H1 (cell line): ENCODE measurements at regions not wholly inside any gene's neighbourhood (a gene's known extent, or its start where the extent isn't known, plus 50 kb on each side); places are given as distances from the start of the nearest gene placed in this dataset.

Source experiments
- CTCF ChIA-PET: fragments of 300-600 bp; sonication (Branson Sonifier 250); formaldehyde crosslinking; loops from one replicate; lab custom pipeline; 2021; ENCODE audit not compliant: partially characterized antibody; lab: Charles Lee
- POLR2A ChIA-PET: fragments of 300-600 bp; sonication (Branson Sonifier 250); formaldehyde crosslinking; loops from one replicate; lab custom pipeline; 2021; ENCODE audit warnings: inconsistent platforms; ENCODE audit not compliant: partially characterized antibody; lab: Charles Lee
- DNase-seq, 2 experiments: peaks; one replicate each; pipeline versions ENCODE4 v3.0.0 to v3.0.0-alpha.2; 2010 to 2022; ENCODE audit warnings: low spot score in 2 of 2, low read depth in 1 of 2, mixed read lengths in 1 of 2
- FAIRE-seq: peaks from 2 replicates; lab custom pipeline; 2011; peaks lifted over from hg19 to GRCh38; lab: Jason Lieb, UNC
- H2AFZ ChIP-seq: 2 replicates; pipeline ENCODE4 v1.8.1; 2012; ENCODE audit warnings: low read length, inconsistent platforms
- H2AK5ac ChIP-seq: 2 replicates; pipeline ENCODE4 v1.6.1; 2013; ENCODE audit warnings: low read depth, low read length
- H2BK120ac ChIP-seq: replicated peaks from 2 replicates; pipeline ENCODE3; 2013; ENCODE audit warnings: low read depth, low read length, inconsistent platforms
- H2BK12ac ChIP-seq: 2 replicates; pipeline ENCODE4 v1.6.1; 2013; ENCODE audit warnings: low read depth, low read length
- H2BK15ac ChIP-seq: 2 replicates; pipeline ENCODE4 v1.6.1; 2013; ENCODE audit warnings: low read length
- H2BK20ac ChIP-seq: 2 replicates; pipeline ENCODE4 v1.6.1; 2013; ENCODE audit warnings: low read length
- H2BK5ac ChIP-seq: 2 replicates; pipeline ENCODE4 v1.6.1; 2013; ENCODE audit warnings: low read depth, low read length
- H3K14ac ChIP-seq: 2 replicates; pipeline ENCODE4 v1.6.1; 2013; ENCODE audit warnings: inconsistent platforms; ENCODE audit not compliant: insufficient read length
- H3K18ac ChIP-seq: 2 replicates; pipeline ENCODE4 v1.6.1; 2013; ENCODE audit warnings: low read length; ENCODE audit errors: extremely low read depth
- H3K23ac ChIP-seq: 2 replicates; pipeline ENCODE4 v1.6.1; 2013; ENCODE audit warnings: inconsistent platforms; ENCODE audit not compliant: insufficient read length
- H3K23me2 ChIP-seq: 2 replicates; pipeline ENCODE4 v1.6.1; 2013; ENCODE audit warnings: low read depth, low read length
- H3K27ac ChIP-seq: 2 replicates; pipeline ENCODE4 v1.6.1; 2011; ENCODE audit warnings: low read depth, low read length, inconsistent platforms
- H3K27me3 ChIP-seq, 4 experiments: replicated peaks in 1 of 4; 1 replicate in 1 of 4; 2 replicates in 3 of 4; pipeline versions ENCODE4 v1.6.1 to v1.8.1; 2011 to 2013; ENCODE audit warnings: low read length in 3 of 4, mild to moderate bottlenecking in 3 of 4, inconsistent platforms in 2 of 4, mixed read lengths in 2 of 4, moderate library complexity in 1 of 4; ENCODE audit not compliant: control insufficient read depth in 3 of 4, insufficient read depth in 3 of 4; ENCODE audit errors: extremely low read depth in 1 of 4
- H3K36me3 ChIP-seq, 4 experiments: 2 replicates each; pipeline versions ENCODE4 v1.6.1 to v1.8.1; 2011 to 2013; ENCODE audit warnings: mild to moderate bottlenecking in 4 of 4, low read length in 3 of 4, moderate library complexity in 2 of 4, control low read depth in 1 of 4, inconsistent platforms in 1 of 4; ENCODE audit not compliant: insufficient read depth in 4 of 4, control insufficient read depth in 2 of 4
- H3K4ac ChIP-seq: replicated peaks from 2 replicates; pipeline ENCODE3; 2013; ENCODE audit warnings: low read length, low read depth, mixed read lengths, inconsistent platforms; ENCODE audit not compliant: insufficient read length
- H3K4me1 ChIP-seq, 4 experiments: replicated peaks in 1 of 4; 1 replicate in 1 of 4; 2 replicates in 3 of 4; pipeline versions ENCODE4 v1.6.1 to v1.8.1; 2011 to 2013; ENCODE audit warnings: low read length in 3 of 4, inconsistent platforms in 2 of 4, mixed read lengths in 1 of 4; ENCODE audit not compliant: insufficient read depth in 4 of 4, control insufficient read depth in 3 of 4
- H3K4me2 ChIP-seq, 2 experiments: 2 replicates each; pipeline versions ENCODE4 v1.6.1 to v1.8.1; 2011 to 2013; ENCODE audit warnings: low read depth in 2 of 2, low read length in 2 of 2, control low read depth in 1 of 2, inconsistent platforms in 1 of 2, mild to moderate bottlenecking in 1 of 2; ENCODE audit not compliant: insufficient read depth in 1 of 2
- H3K4me3 ChIP-seq, 4 experiments: fragments of 200-600, 300-600 bp in 1 of 4; sonication (generic), shearing (Covaris generic), sonication (Bioruptor Twin) in 1 of 4; 2 replicates each; pipeline versions ENCODE4 v1.5.1 to v1.8.1; 2011 to 2016; ENCODE audit warnings: low read length in 4 of 4, low read depth in 3 of 4, control low read depth in 2 of 4, inconsistent platforms in 2 of 4, mild to moderate bottlenecking in 2 of 4, mixed read lengths in 1 of 4, moderate library complexity in 1 of 4; ENCODE audit not compliant: insufficient read depth in 2 of 4; ENCODE audit errors: extremely low read depth in 1 of 4
- H3K56ac ChIP-seq: replicated peaks from 2 replicates; pipeline ENCODE3; 2013; ENCODE audit warnings: low read depth, mild to moderate bottlenecking, mixed read lengths, low read length, inconsistent platforms; ENCODE audit not compliant: insufficient read length
- H3K79me1 ChIP-seq: 2 replicates; pipeline ENCODE4 v1.6.1; 2013; ENCODE audit warnings: low read depth, low read length, control low read depth
- H3K79me2 ChIP-seq, 2 experiments: 2 replicates each; pipeline versions ENCODE4 v1.6.1 to v1.8.1; 2012 to 2013; ENCODE audit warnings: low read length in 2 of 2, mild to moderate bottlenecking in 2 of 2, inconsistent platforms in 1 of 2; ENCODE audit not compliant: insufficient read depth in 2 of 2, control insufficient read depth in 1 of 2
- H3K9ac ChIP-seq, 4 experiments: replicated peaks in 1 of 4; 1 replicate in 1 of 4; 2 replicates in 3 of 4; pipeline versions ENCODE4 v1.6.1 to v1.8.1; 2011 to 2013; ENCODE audit warnings: low read depth in 3 of 4, low read length in 3 of 4, control low read depth in 2 of 4, mild to moderate bottlenecking in 2 of 4, moderate library complexity in 2 of 4, inconsistent platforms in 1 of 4; ENCODE audit errors: extremely low read depth in 1 of 4
- H3K9me3 ChIP-seq, 2 experiments: 2 replicates each; pipeline versions ENCODE4 v1.6.1 to v1.8.1; 2012 to 2013; ENCODE audit warnings: mild to moderate bottlenecking in 2 of 2, moderate library complexity in 2 of 2, control low read depth in 1 of 2, inconsistent platforms in 1 of 2, low read depth in 1 of 2, low read length in 1 of 2, mixed read lengths in 1 of 2; ENCODE audit not compliant: insufficient read depth in 2 of 2
- H4K20me1 ChIP-seq, 2 experiments: replicated peaks in 1 of 2; 2 replicates each; pipeline versions ENCODE3 to v1.8.1; 2011 to 2013; ENCODE audit warnings: inconsistent platforms in 2 of 2, low read length in 2 of 2, mild to moderate bottlenecking in 1 of 2; ENCODE audit not compliant: insufficient read depth in 2 of 2, control insufficient read depth in 1 of 2
- H4K5ac ChIP-seq: 2 replicates; pipeline ENCODE4 v1.6.1; 2013; ENCODE audit warnings: low read length, low read depth, mixed read lengths, inconsistent platforms; ENCODE audit not compliant: insufficient read length
- H4K8ac ChIP-seq: 2 replicates; pipeline ENCODE4 v1.8.0; 2013; ENCODE audit warnings: mild to moderate bottlenecking, moderate library complexity, low read length, inconsistent platforms; ENCODE audit not compliant: insufficient read depth; ENCODE audit errors: extremely low read depth
- H4K91ac ChIP-seq: replicated peaks from 2 replicates; pipeline ENCODE3; 2013; ENCODE audit warnings: low read length, mixed read lengths, inconsistent platforms; ENCODE audit not compliant: insufficient read length
- BCL11A ChIP-seq, 2 experiments: IDR thresholded peaks; one replicate each; pipeline ENCODE4 v1.6.1; 2011; ENCODE audit warnings: low read depth in 2 of 2, low read length in 2 of 2, mild to moderate bottlenecking in 2 of 2
- CBX5 ChIP-seq: fragments of 300-800, 300-1000 bp; sonication (generic); IDR thresholded peaks from 2 replicates; pipeline ENCODE4 v1.7.1; 2016; ENCODE audit warnings: antibody characterized with exemption, low read length, low read depth
- CEBPB ChIP-seq: IDR thresholded peaks from 2 replicates; pipeline ENCODE4 v1.6.1; 2012; ENCODE audit warnings: low read depth, low read length
- E2F6 ChIP-seq: IDR thresholded peaks from 2 replicates; pipeline ENCODE4 v1.6.1; 2012; ENCODE audit warnings: inconsistent platforms
- EP300 ChIP-seq, 2 experiments: IDR thresholded peaks; 1 replicate in 1 of 2; 2 replicates in 1 of 2; pipeline ENCODE4 v1.6.1; 2011 to 2012; ENCODE audit warnings: low read depth in 2 of 2, low read length in 2 of 2, mild to moderate bottlenecking in 2 of 2, borderline replicate concordance in 1 of 2, inconsistent platforms in 1 of 2, moderate library complexity in 1 of 2
- FOSL1 ChIP-seq: IDR thresholded peaks from 2 replicates; pipeline ENCODE4 v1.6.1; 2011; ENCODE audit warnings: mild to moderate bottlenecking, low read depth, low read length, moderate library complexity; ENCODE audit not compliant: insufficient read depth
- GABPA ChIP-seq: IDR thresholded peaks from 2 replicates; pipeline ENCODE4 v1.6.1; 2011; ENCODE audit warnings: mild to moderate bottlenecking, low read length, moderate library complexity, borderline replicate concordance; ENCODE audit not compliant: insufficient read depth
- GTF2F1 ChIP-seq: IDR thresholded peaks from 2 replicates; pipeline ENCODE4 v1.6.1; 2012; ENCODE audit warnings: low read depth, low read length, improper control_type of control experiment, borderline replicate concordance
- HDAC6 ChIP-seq: IDR thresholded peaks from one replicate; pipeline ENCODE4 v1.7.1; 2012; ENCODE audit warnings: low read depth, mild to moderate bottlenecking, inconsistent platforms, low read length, moderate library complexity
- NRF1 ChIP-seq: IDR thresholded peaks from 2 replicates; pipeline ENCODE4 v1.6.1; 2011; ENCODE audit warnings: mild to moderate bottlenecking, low read depth, low read length, improper control_type of control experiment
- RFX5 ChIP-seq: IDR thresholded peaks from 2 replicates; pipeline ENCODE4 v1.6.1; 2011; ENCODE audit warnings: low read depth, low read length, improper control_type of control experiment, borderline replicate concordance
- RNF2 ChIP-seq: fragments of 200-900, 300-1000 bp; sonication (generic); IDR thresholded peaks from 2 replicates; pipeline ENCODE4 v1.7.1; 2016; ENCODE audit warnings: borderline replicate concordance, low read depth, mild to moderate bottlenecking, antibody characterized with exemption, low read length; ENCODE audit not compliant: poor library complexity, severe bottlenecking; ENCODE audit errors: missing control alignments
- SIX5 ChIP-seq: IDR thresholded peaks from 2 replicates; pipeline ENCODE4 v1.6.1; 2011; ENCODE audit warnings: mild to moderate bottlenecking, low read depth, low read length
- WGBS, 2 experiments: shearing (Covaris generic) in 1 of 2; methylation state at CpG; one replicate each; pipeline versions ENCODE4 v1.1.6 to v1.1.7; 2013 to 2015; ENCODE audit warnings: low lambda C conversion rate in 2 of 2, mixed read lengths in 2 of 2, inconsistent platforms in 1 of 2, low coverage in 1 of 2, missing lambda C conversion rate in 1 of 2; ENCODE audit not compliant: insufficient replicate concordance in 2 of 2, insufficient coverage in 1 of 2, insufficient read length in 1 of 2; ENCODE audit errors: extremely low coverage in 1 of 2, missing lambda C conversion rate in 1 of 2; 5-methylcytosine and 5-hydroxymethylcytosine counted together

DNA sequence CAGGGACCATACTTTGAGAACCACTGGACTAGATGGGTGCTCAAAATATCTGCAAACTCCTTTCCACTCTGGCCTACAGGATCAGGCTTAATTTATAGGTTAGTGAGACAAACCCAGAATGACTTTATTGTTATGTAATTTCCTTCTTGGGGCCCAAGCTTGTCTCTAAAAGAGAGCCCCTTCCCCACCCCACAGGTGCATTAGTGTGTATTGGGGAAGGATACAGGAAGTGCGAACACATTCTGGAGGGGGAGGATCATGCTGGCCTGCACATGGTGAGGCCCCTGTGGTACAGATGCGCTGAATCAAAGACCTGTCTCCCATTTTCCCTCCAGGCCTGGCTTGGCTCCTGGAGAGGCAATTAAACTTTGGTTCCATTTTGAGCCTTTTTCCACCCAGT lies 273.0 kb upstream of the LRTM1 start:
- Histone ChIP-seq H3K79me2 (no peaks in the 10 kb centered on the region), H4K5ac (no peak overlapping the region), H2BK20ac (no peak overlapping the region), H2BK15ac (no peak overlapping the region), H3K4ac (no peak overlapping the region), H3K4me1 (no peaks in the 10 kb centered on the region), H3K56ac (no peak overlapping the region), H3K14ac (no peak overlapping the region), H3K23ac (no peak overlapping the region), H3K4me2 (no peak overlapping the region), H3K9me3 (no peaks in the 10 kb centered on the region), H3K18ac (no peak overlapping the region), H2AK5ac (no peak overlapping the region; the same call in 1 of the 2 replicates), H3K23me2 (no peaks in the 10 kb centered on the region), H4K91ac (no peak overlapping the region), H3K9ac (no peak overlapping the region), H4K20me1 (no peaks in the 10 kb centered on the region), H3K27me3 (no peaks in the 10 kb centered on the region), H3K4me3 (no peak overlapping the region), H2BK5ac (no peak overlapping the region), H3K36me3 (no peaks in the 10 kb centered on the region), H2BK12ac (no peak overlapping the region), H2AFZ (no peak overlapping the region), H4K8ac (no peak overlapping the region), H2BK120ac (no peak overlapping the region), H3K27ac (no peak overlapping the region), H3K79me1 (no peaks in the 10 kb centered on the region)
- CTCF ChIA-PET, result interaction anchor here (0.7 kb wide), 1 partner anchor 208 kb away, joined by 6 read pairs; no protein-coding TSS in a partner anchor
- TF ChIP-seq SIX5 (no peak), RNF2 (no peak), GTF2F1 (no peak), CBX5 (no peak), EP300 (IDR thresholded peaks at IDR 0.05; ENCODE audit: borderline replicate concordance in 1 of 2, low read depth in 2 of 2, low read length in 2 of 2) (no peak), BCL11A (IDR thresholded peaks at IDR 0.05; ENCODE audit: low read depth in 2 of 2, low read length in 2 of 2) (no peak), NRF1 (no peak), GABPA (no peak), FOSL1 (no peak), RFX5 (no peak), E2F6 (no peak), CEBPB (no peak), HDAC6 (no peak)
- no peak for FAIRE-seq
- WGBS, 2 experiments, result 54% methylated on average over 2 of the region's 2 CpGs; no CpG with 5 or more reads in 1 of the 2 experiments
- POLR2A ChIA-PET, result no interaction called here
- DNase-seq, result no peak
